HUDEP-2 (cell line): ENCODE measurements at regions not wholly inside any gene's neighbourhood (a gene's known extent, or its start where the extent isn't known, plus 50 kb on each side); places are given as distances from the start of the nearest gene placed in this dataset.
"Not testable (repeated sequence)": the region's sequence is repeated elsewhere in the genome, so short reads cannot be mapped to it uniquely, and the experiment has no call there.

Experiments
- DNase-seq, 76 experiments: peaks; one replicate each; lab custom pipeline; 2025; ENCODE audit not compliant: unreplicated experiment in 76 of 76; lab: John Stamatoyannopoulos, UW

- DNase-seq, result no peak
Measured at GRCh38 chr10:38209332-38209731, 115.2 kb downstream of the ZNF37A start.

- not testable (repeated sequence) for DNase-seq
Measured at GRCh38 chr10:38209748-38210147, 115.6 kb downstream of the ZNF37A start.

GRCh38 chr10:38212460-38212859 lies 118.3 kb downstream of the ZNF37A start:
- no peak for DNase-seq

GRCh38 chr10:38226385-38226784 lies 132.2 kb downstream of the ZNF37A start:
- no peak for DNase-seq

GRCh38 chr10:38228394-38228793 lies 134.3 kb downstream of the ZNF37A start:
- DNase-seq, result no peak

GRCh38 chr10:38238479-38238878 lies 144.3 kb downstream of the ZNF37A start:
- DNase-seq, result not testable (repeated sequence)

- DNase-seq, result not testable (repeated sequence)
Measured at GRCh38 chr10:38242061-38242649, 148.0 kb downstream of the ZNF37A start.

- not testable (repeated sequence) for DNase-seq
Measured at GRCh38 chr10:38248113-38248512, 154.0 kb downstream of the ZNF37A start.

- peak in 1 of 76 experiments; percentile 0 for DNase-seq
Measured at GRCh38 chr10:38252551-38252950, 158.4 kb downstream of the ZNF37A start.

GRCh38 chr10:38267555-38267954 lies 173.4 kb downstream of the ZNF37A start:
- DNase-seq, result not testable (repeated sequence)

GRCh38 chr10:38271031-38271430 lies 176.9 kb downstream of the ZNF37A start:
- DNase-seq, result not testable (repeated sequence)

- DNase-seq, result not testable (repeated sequence)
Measured at GRCh38 chr10:38274879-38275278, 180.7 kb downstream of the ZNF37A start.

- DNase-seq, result not testable (repeated sequence)
Measured at GRCh38 chr10:38292560-38292959, 198.4 kb downstream of the ZNF37A start.

GRCh38 chr10:38310111-38310510 lies 216.0 kb downstream of the ZNF37A start:
- DNase-seq, result not testable (repeated sequence)

- DNase-seq, result not testable (repeated sequence)
Measured at GRCh38 chr10:38315090-38315805, 221.1 kb downstream of the ZNF37A start.

- DNase-seq, result not testable (repeated sequence)
Measured at GRCh38 chr10:38321393-38321792, 227.3 kb downstream of the ZNF37A start.

- not testable (repeated sequence) for DNase-seq
Measured at GRCh38 chr10:38330306-38330705, 236.2 kb downstream of the ZNF37A start.

- not testable (repeated sequence) for DNase-seq
Measured at GRCh38 chr10:38331106-38331505, 237.0 kb downstream of the ZNF37A start.

- DNase-seq, result not testable (repeated sequence)
Measured at GRCh38 chr10:38333699-38334098, 239.6 kb downstream of the ZNF37A start.

GRCh38 chr10:38350645-38351044 lies 256.5 kb downstream of the ZNF37A start:
- not testable (repeated sequence) for DNase-seq

- DNase-seq, result not testable (repeated sequence)
Measured at GRCh38 chr10:38354410-38354809, 260.3 kb downstream of the ZNF37A start.

GRCh38 chr10:38355911-38356526 lies 261.9 kb downstream of the ZNF37A start:
- DNase-seq, result peak in 55 of 76 experiments; percentile 1 to 64 (median 31)
